ENCODE measurements at regions not wholly inside any gene's neighbourhood (a gene's known extent, or its start where the extent isn't known, plus 50 kb on each side); places are given as distances from the start of the nearest gene placed in this dataset.

DNA sequence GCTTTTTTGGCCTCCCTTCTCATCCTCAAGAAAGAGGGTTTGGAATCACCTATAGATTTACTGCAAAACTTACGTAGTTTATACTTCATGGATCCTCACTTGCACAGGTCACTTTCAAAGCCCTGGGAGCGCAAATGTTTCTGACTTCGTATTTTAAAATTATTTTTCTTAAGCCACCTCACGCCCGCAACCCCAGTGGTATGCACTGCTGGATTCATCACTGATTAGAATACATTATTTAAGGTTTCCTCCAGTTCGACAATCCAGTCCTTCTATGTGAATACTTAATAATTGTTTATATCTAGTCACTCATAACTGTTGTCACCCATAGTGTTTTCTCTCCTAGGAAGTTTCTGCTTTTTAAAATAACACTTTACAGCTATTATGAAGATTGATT, 339.9 kb downstream of the CHL1 start:
- TF ChIP-seq, protein P1, sequence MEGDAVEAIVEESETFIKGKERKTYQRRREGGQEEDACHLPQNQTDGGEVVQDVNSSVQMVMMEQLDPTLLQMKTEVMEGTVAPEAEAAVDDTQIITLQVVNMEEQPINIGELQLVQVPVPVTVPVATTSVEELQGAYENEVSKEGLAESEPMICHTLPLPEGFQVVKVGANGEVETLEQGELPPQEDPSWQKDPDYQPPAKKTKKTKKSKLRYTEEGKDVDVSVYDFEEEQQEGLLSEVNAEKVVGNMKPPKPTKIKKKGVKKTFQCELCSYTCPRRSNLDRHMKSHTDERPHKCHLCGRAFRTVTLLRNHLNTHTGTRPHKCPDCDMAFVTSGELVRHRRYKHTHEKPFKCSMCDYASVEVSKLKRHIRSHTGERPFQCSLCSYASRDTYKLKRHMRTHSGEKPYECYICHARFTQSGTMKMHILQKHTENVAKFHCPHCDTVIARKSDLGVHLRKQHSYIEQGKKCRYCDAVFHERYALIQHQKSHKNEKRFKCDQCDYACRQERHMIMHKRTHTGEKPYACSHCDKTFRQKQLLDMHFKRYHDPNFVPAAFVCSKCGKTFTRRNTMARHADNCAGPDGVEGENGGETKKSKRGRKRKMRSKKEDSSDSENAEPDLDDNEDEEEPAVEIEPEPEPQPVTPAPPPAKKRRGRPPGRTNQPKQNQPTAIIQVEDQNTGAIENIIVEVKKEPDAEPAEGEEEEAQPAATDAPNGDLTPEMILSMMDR (IDR thresholded peaks at IDR 0.05), result no peak
- no peak for TF ChIP-seq ZFX (IDR thresholded peaks at IDR 0.05; ENCODE audit: borderline replicate concordance)
